CD4-positive, alpha-beta T cell treated with Interleukin-2 at 100 ng/mL for 4 hours (primary cell): ENCODE measurements at regions not wholly inside any gene's neighbourhood (a gene's known extent, or its start where the extent isn't known, plus 50 kb on each side); places are given as distances from the start of the nearest gene placed in this dataset.

Experiments
- DNase-seq: peaks from one replicate; pipeline ENCODE4 v3.0.0-alpha.2; 2020; ENCODE audit warnings: low spot score

DNA sequence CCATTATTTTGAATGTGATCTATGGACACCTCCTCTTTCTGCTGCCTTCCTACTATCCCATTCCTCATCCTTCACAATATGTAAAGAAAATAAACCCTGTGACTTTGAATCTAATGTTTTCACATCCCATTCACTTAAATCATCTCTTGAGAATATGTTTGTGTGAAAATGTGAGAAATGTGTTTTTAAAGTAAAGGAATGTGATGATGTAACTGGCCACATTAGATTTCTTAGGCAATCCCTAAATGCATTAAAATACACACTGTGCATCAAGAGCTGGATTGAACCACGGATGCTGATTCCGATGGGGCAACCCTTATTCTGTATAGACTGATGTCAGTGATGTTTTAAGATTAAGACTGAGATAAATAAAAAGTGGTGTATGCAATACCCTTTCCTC, 558.9 kb upstream of the TENM3 start:
- DNase-seq: no peak

DNA sequence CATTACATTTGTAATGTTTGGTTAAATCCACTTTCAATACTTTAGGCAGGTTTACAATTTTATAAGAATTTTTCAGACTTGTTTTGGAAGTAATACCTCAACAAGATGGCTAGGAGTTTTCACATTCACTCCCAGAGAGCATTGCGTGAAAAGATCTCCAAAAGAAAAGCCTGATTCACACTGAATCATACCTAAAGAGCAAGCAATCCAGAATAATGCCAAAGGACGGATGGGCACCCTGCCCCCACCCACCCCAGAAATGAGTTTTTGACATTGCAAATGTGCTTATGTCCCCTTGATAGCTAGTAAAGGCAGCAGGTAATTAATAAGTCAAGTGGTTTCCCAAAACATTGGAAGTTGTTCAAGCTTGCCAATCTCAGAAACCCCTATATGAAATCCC, 557.7 kb upstream of the TENM3 start:
- DNase-seq: no peak

- no peak for DNase-seq
Observed at GRCh38 chr4:181685911-181686310, 557.3 kb upstream of the TENM3 start.

DNA sequence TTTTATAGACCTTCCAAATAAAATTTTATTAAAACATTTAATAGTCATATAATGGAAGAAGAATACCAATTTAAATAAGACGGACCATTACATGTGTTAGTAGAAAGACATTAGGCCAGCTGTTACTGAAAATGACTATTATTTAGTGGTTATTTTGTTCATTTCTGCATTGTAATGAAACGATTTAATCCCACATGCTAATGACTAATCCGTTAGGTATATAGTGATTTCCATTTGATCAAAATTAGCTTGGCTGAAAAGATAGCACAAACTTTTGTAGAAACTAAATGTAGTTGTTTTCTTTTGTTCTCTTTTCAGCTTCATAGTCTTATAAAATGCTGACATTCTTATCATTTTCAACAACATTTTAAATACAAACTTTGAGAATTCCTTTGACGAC, 556.1 kb upstream of the TENM3 start:
- DNase-seq: no peak

GRCh38 chr4:181688432-181688831, 554.8 kb upstream of the TENM3 start:
- no peak for DNase-seq

- DNase-seq: no peak
Observed at GRCh38 chr4:181688872-181689271, 554.3 kb upstream of the TENM3 start.

- DNase-seq: no peak
Observed at GRCh38 chr4:181690498-181690897, 552.7 kb upstream of the TENM3 start.

- no peak for DNase-seq
Observed at GRCh38 chr4:181692965-181693364, 550.2 kb upstream of the TENM3 start.

GRCh38 chr4:181693517-181693916, 549.7 kb upstream of the TENM3 start:
- no peak for DNase-seq

DNA sequence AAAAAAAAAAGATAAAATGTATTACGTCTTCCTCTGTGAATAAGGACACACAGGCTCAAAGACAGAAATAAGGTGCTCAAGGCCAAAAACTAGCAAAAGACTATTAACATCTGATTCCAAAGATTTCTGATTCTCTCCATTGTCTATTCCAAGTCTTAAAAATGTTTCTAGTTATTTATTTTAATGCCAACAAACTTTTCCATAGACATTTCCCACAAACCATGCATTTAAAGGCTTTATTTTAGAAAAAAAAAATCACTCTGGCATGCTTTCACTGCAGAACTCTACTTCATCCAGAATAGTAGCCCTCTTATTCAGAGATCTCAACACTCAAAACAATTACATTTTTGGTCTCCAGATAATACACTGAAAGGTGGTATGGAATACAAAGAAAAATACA, 545.0 kb upstream of the TENM3 start:
- no peak for DNase-seq

GRCh38 chr4:181701214-181701613, 542.0 kb upstream of the TENM3 start:
- DNase-seq: no peak

GRCh38 chr4:181701894-181702293, 541.3 kb upstream of the TENM3 start:
- DNase-seq: no peak

DNA sequence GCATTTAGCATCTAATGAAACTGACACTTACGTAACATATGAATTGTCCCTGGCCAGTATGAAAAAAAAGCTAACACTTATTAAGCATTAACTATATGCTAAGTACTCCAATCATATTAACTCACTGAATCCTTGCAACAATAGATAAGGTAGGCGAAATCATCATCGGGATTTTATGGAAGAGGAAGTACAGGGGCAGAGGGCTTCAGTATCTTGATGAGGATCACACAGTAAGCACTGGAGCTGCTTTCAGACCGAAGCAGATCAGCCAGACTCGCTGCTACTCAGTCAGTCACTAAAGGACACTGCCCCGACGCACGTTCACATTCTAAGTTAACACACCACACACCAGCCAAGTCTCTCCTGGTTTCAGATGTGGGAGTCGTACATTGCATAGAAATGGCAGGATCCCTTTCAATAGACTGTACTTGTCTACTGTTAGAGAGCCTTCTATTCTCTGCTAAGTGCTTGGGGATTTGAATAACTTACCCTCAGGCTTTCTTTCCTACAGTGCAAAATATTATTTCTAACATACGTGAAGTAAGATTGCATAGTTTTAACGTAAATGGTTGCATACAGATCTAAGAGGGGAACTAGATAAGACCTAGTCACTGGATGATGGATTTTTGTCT, 540.2 kb upstream of the TENM3 start:
- DNase-seq: no peak

DNA sequence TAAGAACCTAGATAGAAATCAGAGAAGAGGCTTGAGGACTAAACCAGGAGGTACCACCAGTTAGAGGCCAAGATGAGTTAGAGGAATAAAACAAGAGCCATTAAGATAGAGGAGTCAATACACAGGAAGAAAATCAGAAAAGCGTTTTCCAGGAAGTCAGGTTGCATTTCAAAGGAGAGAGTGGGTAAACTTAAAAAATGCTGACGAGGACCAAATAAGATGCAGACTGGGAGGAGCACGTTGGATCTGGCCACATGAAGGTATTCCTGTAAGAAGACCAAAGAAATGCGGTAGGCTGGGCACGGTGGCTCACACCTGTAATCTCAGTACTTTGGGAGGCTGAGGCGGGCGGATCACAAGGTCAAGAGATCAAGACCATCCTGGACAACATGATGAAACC, 533.1 kb upstream of the TENM3 start:
- no peak for DNase-seq

- no peak for DNase-seq
Observed at GRCh38 chr4:181711387-181711786, 531.8 kb upstream of the TENM3 start.

DNA sequence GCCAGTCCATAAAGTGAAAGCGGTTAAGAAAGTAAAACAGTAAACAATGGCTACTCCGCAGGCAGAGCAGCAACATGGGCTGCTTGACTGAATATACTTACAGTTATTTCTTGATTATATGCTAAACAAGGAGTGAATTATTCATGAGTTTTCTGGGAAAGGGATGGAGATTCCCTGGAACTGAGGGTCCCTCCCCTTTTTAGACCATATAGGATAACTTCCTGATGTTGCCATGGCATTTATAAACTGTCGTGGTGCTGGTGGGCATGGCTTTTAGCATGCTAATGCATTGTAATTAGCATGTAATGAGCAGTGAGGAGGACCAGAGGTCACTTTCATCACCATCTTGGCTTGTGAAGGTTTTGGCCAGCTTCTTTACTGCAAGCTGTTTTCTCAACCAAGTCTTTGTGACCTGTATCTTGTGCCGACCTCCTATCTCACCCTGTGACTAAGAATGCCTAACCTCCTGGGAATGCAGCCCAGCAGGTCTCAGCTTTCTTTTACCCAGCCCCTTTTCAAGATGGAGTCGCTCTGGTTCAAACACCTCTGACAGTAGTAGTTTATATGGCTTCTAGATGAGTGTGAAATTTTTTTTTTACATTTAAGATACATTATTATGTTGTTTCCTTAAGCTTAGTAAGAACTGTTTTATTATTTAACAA, 514.8 kb upstream of the TENM3 start:
- no peak for DNase-seq

DNA sequence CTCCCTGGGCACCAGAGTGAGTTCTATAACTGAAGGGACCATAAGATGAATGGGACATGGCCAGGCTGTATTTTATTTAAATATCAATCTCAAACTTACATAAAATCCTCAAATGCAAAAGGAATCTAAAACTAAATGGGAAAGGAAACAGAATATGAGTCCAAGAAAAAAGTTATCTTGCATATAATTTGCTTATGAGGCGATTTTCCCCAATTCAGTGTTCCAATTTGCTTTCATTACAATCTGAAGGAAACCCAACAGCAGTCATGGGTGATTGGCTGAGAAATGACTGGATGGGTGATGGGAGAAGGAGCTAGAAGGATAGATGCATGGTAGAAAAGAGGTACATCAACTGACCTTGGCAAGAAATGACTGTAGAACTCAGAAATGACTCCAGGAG, 511.3 kb upstream of the TENM3 start:
- DNase-seq: no peak

- DNase-seq: no peak
Observed at GRCh38 chr4:181737744-181738143, 505.5 kb upstream of the TENM3 start.

- no peak for DNase-seq
Observed at GRCh38 chr4:181739031-181739430, 504.2 kb upstream of the TENM3 start.

DNA sequence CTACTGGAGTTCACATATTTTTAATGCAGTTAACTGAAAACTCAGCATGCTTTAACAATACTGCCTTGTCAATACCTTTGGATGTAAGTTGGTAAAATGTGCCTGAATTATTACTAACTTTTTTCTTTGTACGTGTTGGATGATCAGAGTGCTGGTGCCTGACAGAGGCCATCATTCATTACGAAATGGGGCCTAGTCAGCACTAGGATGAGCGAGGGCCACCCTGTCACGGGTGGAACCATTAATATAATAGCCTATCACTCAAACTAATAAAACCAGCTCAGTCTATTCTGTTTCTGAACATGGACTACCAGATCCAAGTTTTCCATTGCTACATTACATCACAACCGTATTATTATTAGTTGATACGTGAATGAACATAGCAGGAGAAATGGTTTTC, 501.7 kb upstream of the TENM3 start:
- no peak for DNase-seq

DNA sequence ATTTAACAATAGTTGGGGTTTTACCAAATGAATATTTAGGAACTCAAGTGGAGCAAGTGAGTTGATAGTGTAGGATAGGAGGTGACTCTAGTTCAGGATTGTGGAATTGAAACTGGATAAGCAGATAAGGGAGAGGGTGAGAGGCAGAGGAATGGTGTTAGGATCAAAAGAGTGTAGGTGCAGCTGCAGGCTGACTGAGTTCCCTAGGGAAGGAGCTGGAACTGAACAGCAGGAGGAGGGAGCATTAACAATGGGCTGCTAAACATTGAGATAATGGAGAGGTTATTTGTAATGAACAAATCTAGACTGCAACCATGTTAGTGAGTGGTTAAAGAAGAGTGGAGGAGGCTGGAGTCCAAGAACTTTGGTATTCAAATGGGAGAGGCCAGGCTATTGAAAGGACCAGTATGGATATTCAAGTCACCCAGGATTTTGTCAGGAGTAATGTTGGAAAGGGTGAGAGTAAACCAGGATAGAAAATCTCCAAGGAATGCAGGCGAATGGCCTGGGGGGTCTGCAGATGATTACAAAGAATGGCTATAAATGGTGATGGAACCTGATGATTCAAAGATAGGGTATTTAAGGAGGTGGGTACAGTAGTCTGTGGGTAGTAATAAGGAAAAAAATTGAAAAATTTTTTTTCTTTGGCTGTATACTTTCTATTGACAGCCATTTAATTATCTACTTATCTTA, 497.1 kb upstream of the TENM3 start:
- no peak for DNase-seq

GRCh38 chr4:181748581-181748980, 494.6 kb upstream of the TENM3 start:
- DNase-seq: no peak

- DNase-seq: no peak
Observed at GRCh38 chr4:181752516-181752915, 490.7 kb upstream of the TENM3 start.

DNA sequence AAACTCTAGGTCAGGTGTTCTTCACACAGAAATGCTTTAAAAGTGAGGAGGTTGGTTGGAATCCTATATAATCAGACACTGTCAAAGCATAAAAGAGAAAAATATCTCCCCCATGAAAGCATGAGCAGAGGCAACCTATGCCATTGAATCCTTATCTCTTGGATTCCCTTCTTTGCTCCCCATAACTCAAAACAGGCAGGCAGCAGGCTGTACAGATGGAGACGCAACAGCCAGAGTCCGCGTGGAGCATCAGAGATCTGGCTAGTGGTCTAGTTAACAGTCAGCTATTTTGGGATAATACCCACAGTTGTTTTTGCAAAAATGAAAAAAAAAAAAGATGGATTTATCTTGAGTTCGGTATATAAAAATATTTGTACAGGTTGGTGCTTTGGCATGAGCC, 490.0 kb upstream of the TENM3 start:
- DNase-seq: no peak
